HG02938 (cell line): ENCODE measurements at regions not wholly inside any gene's neighbourhood (a gene's known extent, or its start where the extent isn't known, plus 50 kb on each side); places are given as distances from the start of the nearest gene placed in this dataset.

ENCODE experiments used
- ATAC-seq: cut with Tn5 transposase; IDR thresholded peaks from one replicate; pipeline ENCODE4 v1.9.1; 2021; ENCODE audit warnings: mild to moderate bottlenecking, moderate library complexity; ENCODE audit not compliant: unreplicated experiment

GRCh38 chr7:41027428-41028115 is 675.3 kb downstream of the INHBA start:
- ATAC-seq: no peak

- no peak for ATAC-seq
These were observed 678.8 kb downstream of the INHBA start for GRCh38 chr7:41024126-41024525.

DNA sequence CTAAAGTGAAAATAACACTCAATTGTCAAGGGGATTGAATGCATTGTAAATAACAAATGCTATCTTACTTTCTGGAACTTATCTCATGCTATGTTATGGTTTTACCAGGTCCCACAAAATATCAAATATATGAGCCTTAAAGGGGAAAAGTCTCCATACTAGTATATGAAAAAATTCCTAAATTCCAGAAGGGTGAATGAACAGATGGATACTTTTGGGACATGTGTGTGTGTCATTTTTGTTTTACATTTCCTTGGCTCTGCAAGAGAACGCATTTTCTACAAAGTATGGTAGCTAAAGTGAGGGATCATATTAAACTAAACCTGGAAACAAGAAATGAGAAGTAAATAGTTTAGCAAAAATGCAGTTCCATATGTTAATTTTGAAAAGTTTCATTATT is 682.8 kb downstream of the INHBA start:
- ATAC-seq: no peak

GRCh38 chr7:41013117-41013516 is 689.8 kb downstream of the INHBA start:
- ATAC-seq: no peak

- no peak for ATAC-seq
These were observed 690.8 kb downstream of the INHBA start for GRCh38 chr7:41012041-41012440.

DNA sequence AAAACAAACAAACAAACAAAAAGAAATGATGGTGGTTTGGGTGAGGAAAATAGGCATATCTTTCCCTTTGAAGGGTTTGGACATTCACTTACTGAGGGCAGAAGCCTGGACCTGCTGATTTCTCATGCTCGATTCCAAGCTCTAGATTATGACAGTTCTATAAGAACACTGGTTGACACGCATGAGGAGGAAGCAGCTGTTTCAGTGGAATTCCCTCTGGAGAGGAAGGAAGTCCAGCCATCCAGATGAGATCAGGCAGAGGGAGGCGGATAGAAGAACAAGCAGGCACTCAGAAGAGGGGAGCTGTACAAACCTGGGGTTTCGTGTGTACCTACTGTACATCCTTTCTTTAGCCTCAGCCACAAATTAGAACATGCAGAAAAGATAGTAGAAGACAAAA is 691.9 kb downstream of the INHBA start:
- ATAC-seq: no peak

- no peak for ATAC-seq
These were observed 692.5 kb downstream of the INHBA start for GRCh38 chr7:41010418-41010817.

GRCh38 chr7:41007811-41008210 is 695.1 kb downstream of the INHBA start:
- ATAC-seq: no peak

DNA sequence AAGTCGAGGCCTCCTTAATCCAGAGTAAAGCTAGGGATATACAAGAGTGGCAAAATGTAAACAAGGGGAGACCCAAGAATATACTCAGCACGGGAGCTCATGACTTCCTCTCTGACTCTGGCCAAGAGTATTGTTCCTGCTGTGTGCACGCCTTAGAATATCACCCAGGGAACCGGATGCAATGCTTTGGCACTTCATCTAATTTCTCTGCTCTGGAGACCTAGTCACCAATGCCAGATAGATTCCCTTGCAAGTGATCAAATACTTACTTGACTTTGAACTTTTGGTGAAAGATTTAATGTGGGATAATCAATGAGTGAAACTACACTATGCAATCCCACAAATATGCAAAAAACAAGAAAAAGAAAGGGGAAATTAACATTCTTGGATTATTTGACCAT is 695.5 kb downstream of the INHBA start:
- no peak for ATAC-seq

- ATAC-seq: no peak
These were observed 696.4 kb downstream of the INHBA start for GRCh38 chr7:41006306-41006995.

GRCh38 chr7:41005374-41005901 is 697.5 kb downstream of the INHBA start:
- no peak for ATAC-seq

- no peak for ATAC-seq
These were observed 698.9 kb downstream of the INHBA start for GRCh38 chr7:41003977-41004376.

- ATAC-seq: no peak
These were observed 699.3 kb downstream of the INHBA start for GRCh38 chr7:41003611-41003940.

DNA sequence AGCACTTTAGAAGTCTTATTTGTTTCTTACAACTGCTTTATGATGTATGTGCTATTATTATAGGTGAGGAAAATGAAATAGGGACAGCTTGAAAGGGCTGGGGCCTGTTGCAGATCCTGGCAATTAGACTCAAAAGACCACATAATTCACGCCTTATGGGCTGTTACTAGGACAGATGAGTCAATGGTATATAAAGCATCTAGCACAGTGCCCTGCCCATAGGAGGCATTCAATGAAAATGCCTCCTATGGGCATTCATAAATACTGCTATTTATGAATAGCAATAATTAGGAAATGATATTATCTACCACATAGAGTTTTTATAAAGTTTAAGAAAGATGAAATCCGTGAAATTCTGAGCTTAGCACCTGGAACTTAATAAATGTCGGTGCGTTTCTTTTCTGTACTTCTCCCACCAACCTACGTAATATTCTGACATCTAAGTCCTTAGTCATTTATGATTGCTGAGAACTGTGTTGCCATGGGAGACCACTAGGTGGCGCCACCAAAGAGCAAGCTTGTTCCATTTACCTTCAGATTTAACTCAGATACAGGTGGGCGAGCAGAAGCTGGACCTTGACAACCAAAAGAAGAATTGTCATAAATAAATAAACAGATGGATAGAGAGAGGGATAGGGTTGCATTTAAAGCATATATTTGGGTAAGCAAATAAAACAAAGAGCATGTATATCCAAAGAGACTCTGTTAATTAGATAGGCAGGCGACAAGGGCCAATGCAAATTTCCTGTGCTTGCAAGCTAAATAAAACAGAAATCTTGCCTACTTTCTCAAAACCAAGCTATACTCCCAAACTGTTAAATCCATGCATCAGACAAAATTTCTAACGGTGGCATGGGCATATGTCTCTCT is 699.9 kb downstream of the INHBA start:
- no peak for ATAC-seq

- no peak for ATAC-seq
These were observed 702.8 kb downstream of the INHBA start for GRCh38 chr7:41000042-41000441.

- no peak for ATAC-seq
These were observed 706.6 kb downstream of the INHBA start for GRCh38 chr7:40996233-40996677.

DNA sequence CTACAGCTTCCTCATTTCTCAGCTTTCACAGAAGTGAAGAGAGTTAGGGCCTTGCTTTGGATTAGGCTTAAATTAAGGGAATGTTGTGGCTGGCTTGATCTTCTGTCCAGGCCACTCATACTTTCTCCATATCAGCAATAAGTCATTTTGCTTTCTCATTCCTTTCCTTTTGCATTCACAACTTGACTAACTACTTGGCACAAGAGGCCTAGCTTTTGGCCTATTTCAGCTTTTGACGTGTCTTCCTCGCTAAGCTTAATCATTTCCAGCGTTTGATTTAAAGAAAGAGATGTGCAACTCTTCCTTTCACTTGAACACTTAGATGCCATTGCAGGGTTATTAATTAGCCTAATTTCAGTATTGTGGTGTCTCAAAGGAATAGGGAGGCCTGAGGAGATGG is 712.0 kb downstream of the INHBA start:
- ATAC-seq: no peak

- ATAC-seq: no peak
These were observed 715.3 kb downstream of the INHBA start for GRCh38 chr7:40987571-40987970.

GRCh38 chr7:40986351-40986873 is 716.5 kb downstream of the INHBA start:
- no peak for ATAC-seq

- ATAC-seq: no peak
These were observed 719.8 kb downstream of the INHBA start for GRCh38 chr7:40983111-40983510.

DNA sequence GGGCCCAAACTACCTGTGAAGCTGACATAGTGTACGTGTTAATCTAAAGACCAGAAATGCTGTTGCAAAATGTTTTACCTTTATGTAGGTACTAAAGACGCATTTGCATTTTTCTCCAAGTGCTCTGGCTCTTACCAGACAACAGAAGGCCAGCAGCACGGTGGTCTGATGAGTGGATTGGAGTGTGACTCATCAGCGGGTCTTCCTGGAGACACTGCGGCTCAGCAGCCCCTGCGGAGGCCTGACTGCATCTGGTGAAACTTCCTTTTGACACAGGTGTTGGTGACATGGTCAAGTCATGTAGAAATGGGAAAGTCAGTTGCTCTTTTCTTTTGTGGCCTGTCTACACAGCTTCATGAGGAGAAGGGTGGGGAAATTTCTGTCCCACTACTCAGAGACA is 723.6 kb downstream of the INHBA start:
- no peak for ATAC-seq
